ENCODE measurements at regions not wholly inside any gene's neighbourhood (a gene's known extent, or its start where the extent isn't known, plus 50 kb on each side); places are given as distances from the start of the nearest gene placed in this dataset.

DNA sequence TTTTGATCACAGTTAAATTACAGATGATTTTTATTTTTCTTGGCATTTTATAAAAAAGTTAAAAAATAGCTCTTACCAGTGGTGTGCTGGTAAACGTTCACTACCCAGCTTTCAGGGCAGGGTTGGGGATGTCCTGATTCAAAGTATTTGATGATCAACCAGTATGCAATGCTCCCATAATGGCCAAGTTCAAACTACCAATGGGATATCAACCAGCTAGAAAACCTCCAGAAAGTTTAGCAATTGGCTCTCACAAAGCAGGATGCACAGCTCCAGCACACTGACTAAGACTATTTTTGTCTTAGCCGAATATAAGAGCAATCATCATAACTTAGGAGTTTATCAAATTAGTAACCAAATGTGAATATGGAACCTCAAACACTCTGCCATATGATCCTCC lies 108.0 kb upstream of the PDE5A start:
- DNase-seq (ENCODE audit: low spot score) = no peak
- POLR2A ChIA-PET = no interaction called here
- H3K79me2 ChIP-seq (ENCODE audit: insufficient read depth, low read length) = no peaks in the 10 kb centered on the region
- CTCF ChIA-PET (ENCODE audit: low intra/inter-chr PET ratio, low total read pairs) = no interaction called here
- no peaks in the 10 kb centered on the region for H3K4me1 ChIP-seq (ENCODE audit: insufficient read depth, low read length)
- TF ChIP-seq TBP (CRISPR knock-in tag; IDR thresholded peaks at IDR 0.05) (no peak), POLR2G (IDR thresholded peaks at IDR 0.05; ENCODE audit: low read depth, low read length) (no peak)
- BruUV-seq (replicated peaks) = no TSS peak
- 37% methylated on average over 2 of the region's 2 CpGs for WGBS (ENCODE audit: low lambda C conversion rate)
- no peak overlapping the region for H3K27ac ChIP-seq (ENCODE audit: extremely low read length, insufficient read depth, low read length)
- H3K9me3 ChIP-seq (ENCODE audit: low read length) = no peaks in the 10 kb centered on the region
- no peaks in the 10 kb centered on the region for H4K20me1 ChIP-seq (ENCODE audit: insufficient read depth, low read length)
- intact Hi-C loops (cut with micrococcal nuclease; ENCODE audit: unreplicated experiment) (no loop called here), in situ Hi-C loops (cut with HindIII; ENCODE audit: extremely low pct_ligation_motif_present, low pct_unique_long_range_greater_than_20kb) (no loop called here)
- no peak overlapping the region for H3K4me2 ChIP-seq (ENCODE audit: low read depth, low read length)
- H2AFZ ChIP-seq (ENCODE audit: low read length) = no peak overlapping the region
- FAIRE-seq = no peak
- no peaks in the 10 kb centered on the region for H3K36me3 ChIP-seq (replicated peaks in 1 of 2; ENCODE audit: control insufficient read depth in 1 of 2, insufficient read depth in 2 of 2, low read length in 2 of 2)
- no peak overlapping the region for H3K4me3 ChIP-seq (replicated peaks in 1 of 3; ENCODE audit: insufficient read depth in 1 of 3, low read depth in 2 of 3, low read length in 3 of 3)
- no peak for ATAC-seq
- no peak overlapping the region for H3K9ac ChIP-seq (ENCODE audit: insufficient read depth, low read depth, low read length)
- no peaks in the 10 kb centered on the region for H3K27me3 ChIP-seq (ENCODE audit: control insufficient read depth in 1 of 2, insufficient read depth in 2 of 2, low read length in 2 of 2)

- DNase-seq (ENCODE audit: low spot score) (no peak), FAIRE-seq (no peak), ATAC-seq (no peak)
- no peaks in the 10 kb centered on the region for H3K36me3 ChIP-seq (replicated peaks in 1 of 2; ENCODE audit: control insufficient read depth in 1 of 2, insufficient read depth in 2 of 2, low read length in 2 of 2)
- intact Hi-C loops (cut with micrococcal nuclease; ENCODE audit: unreplicated experiment) = no loop called here
- no peak overlapping the region for H3K4me2 ChIP-seq (ENCODE audit: low read depth, low read length)
- no peaks in the 10 kb centered on the region for H3K79me2 ChIP-seq (ENCODE audit: insufficient read depth, low read length)
- H2AFZ ChIP-seq (ENCODE audit: low read length) = no peak overlapping the region
- H3K9me3 ChIP-seq (ENCODE audit: low read length) = no peaks in the 10 kb centered on the region
- ChIA-PET CTCF (ENCODE audit: low intra/inter-chr PET ratio, low total read pairs) (no interaction called here), POLR2A (no interaction called here)
- BruUV-seq (replicated peaks) = no TSS peak
- 52% methylated on average over 1 of the region's 1 CpG for WGBS (ENCODE audit: low lambda C conversion rate)
- H3K9ac ChIP-seq (ENCODE audit: insufficient read depth, low read depth, low read length) = no peak overlapping the region
- no peak overlapping the region for H3K27ac ChIP-seq (ENCODE audit: extremely low read length, insufficient read depth, low read length)
- H4K20me1 ChIP-seq (ENCODE audit: insufficient read depth, low read length) = no peaks in the 10 kb centered on the region
- in situ Hi-C loops (cut with HindIII; ENCODE audit: extremely low pct_ligation_motif_present, low pct_unique_long_range_greater_than_20kb) = no loop called here
- no peak overlapping the region for H3K4me3 ChIP-seq (replicated peaks in 1 of 3; ENCODE audit: insufficient read depth in 1 of 3, low read depth in 2 of 3, low read length in 3 of 3)
- H3K4me1 ChIP-seq (ENCODE audit: insufficient read depth, low read length) = peaks cover 6% of the 10 kb centered on the region
- no peaks in the 10 kb centered on the region for H3K27me3 ChIP-seq (ENCODE audit: control insufficient read depth in 1 of 2, insufficient read depth in 2 of 2, low read length in 2 of 2)
- TF ChIP-seq ATF3 (CRISPR knock-in tag; IDR thresholded peaks at IDR 0.05) (no peak), MYC (CRISPR knock-in tag; IDR thresholded peaks at IDR 0.05; ENCODE audit: borderline replicate concordance) (no peak), ZNF770 (CRISPR knock-in tag; IDR thresholded peaks at IDR 0.05) (no peak), TFDP2 (CRISPR knock-in tag; IDR thresholded peaks at IDR 0.05) (no peak), MAFG (CRISPR knock-in tag; IDR thresholded peaks at IDR 0.05) (no peak), ZEB1 (IDR thresholded peaks at IDR 0.05; ENCODE audit: insufficient replicate concordance, low read depth) (no peak), SALL2 (CRISPR knock-in tag; IDR thresholded peaks at IDR 0.05) (no peak), ZNF720 (CRISPR knock-in tag; IDR thresholded peaks at IDR 0.05) (no peak), ZNF333 (CRISPR knock-in tag; IDR thresholded peaks at IDR 0.05; ENCODE audit: borderline replicate concordance) (no peak)
- TF ChIP-seq, protein P1, sequence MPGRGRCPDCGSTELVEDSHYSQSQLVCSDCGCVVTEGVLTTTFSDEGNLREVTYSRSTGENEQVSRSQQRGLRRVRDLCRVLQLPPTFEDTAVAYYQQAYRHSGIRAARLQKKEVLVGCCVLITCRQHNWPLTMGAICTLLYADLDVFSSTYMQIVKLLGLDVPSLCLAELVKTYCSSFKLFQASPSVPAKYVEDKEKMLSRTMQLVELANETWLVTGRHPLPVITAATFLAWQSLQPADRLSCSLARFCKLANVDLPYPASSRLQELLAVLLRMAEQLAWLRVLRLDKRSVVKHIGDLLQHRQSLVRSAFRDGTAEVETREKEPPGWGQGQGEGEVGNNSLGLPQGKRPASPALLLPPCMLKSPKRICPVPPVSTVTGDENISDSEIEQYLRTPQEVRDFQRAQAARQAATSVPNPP (CRISPR knock-in tag; IDR thresholded peaks at IDR 0.05) = no peak
- TF ChIP-seq, protein P2, sequence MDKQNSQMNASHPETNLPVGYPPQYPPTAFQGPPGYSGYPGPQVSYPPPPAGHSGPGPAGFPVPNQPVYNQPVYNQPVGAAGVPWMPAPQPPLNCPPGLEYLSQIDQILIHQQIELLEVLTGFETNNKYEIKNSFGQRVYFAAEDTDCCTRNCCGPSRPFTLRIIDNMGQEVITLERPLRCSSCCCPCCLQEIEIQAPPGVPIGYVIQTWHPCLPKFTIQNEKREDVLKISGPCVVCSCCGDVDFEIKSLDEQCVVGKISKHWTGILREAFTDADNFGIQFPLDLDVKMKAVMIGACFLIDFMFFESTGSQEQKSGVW (CRISPR knock-in tag; IDR thresholded peaks at IDR 0.05; ENCODE audit: borderline replicate concordance) = no peak
These were observed 106.6 kb upstream of the PDE5A start for GRCh38 chr4:119735165-119735651.
